Caco-2 (cell line): ENCODE measurements at regions not wholly inside any gene's neighbourhood (a gene's known extent, or its start where the extent isn't known, plus 50 kb on each side); places are given as distances from the start of the nearest gene placed in this dataset.

Source experiments
- BruUV-seq: library from RNA; stranded (reverse); fragments of 400-500 nt; replicated peaks from 2 replicates; lab custom pipeline; 2021; lab: Mats Ljungman, UMichigan
- CTCF ChIA-PET: fragments of 300-600 bp; sonication (Branson Sonifier 250); formaldehyde crosslinking; loops from one replicate; lab custom pipeline; 2022; ENCODE audit warnings: antibody characterized with exemption; lab: Charles Lee
- POLR2A ChIA-PET: fragments of 300-600 bp; sonication (Branson Sonifier 250); formaldehyde crosslinking; loops from one replicate; lab custom pipeline; 2022; ENCODE audit warnings: antibody characterized with exemption; lab: Charles Lee
- DNase-seq, 2 experiments: peaks; one replicate each; pipeline versions ENCODE4 v3.0.0 to v3.0.0-alpha.2; 2020 to 2022
- H3K27me3 ChIP-seq: replicated peaks from 2 replicates; pipeline ENCODE4 v1.6.0; 2011; ENCODE audit warnings: low read length; ENCODE audit not compliant: control insufficient read depth, insufficient read depth
- H3K36me3 ChIP-seq: 2 replicates; pipeline ENCODE4 v1.5.1; 2011; ENCODE audit warnings: low read length; ENCODE audit not compliant: control insufficient read depth, insufficient read depth
- H3K4me1 ChIP-seq: fragments of 250-450 bp; sonication (Bioruptor Pico); 2 replicates; pipeline ENCODE4 v1.5.1; 2020; ENCODE audit warnings: mild to moderate bottlenecking
- H3K4me3 ChIP-seq: 2 replicates; pipeline ENCODE4 v1.5.1; 2011; ENCODE audit warnings: low read depth, mild to moderate bottlenecking, control low read depth, low read length
- H3K9me3 ChIP-seq: fragments of 250-450 bp; sonication (Bioruptor Pico); 2 replicates; pipeline ENCODE4 v1.5.1; 2020; ENCODE audit warnings: mild to moderate bottlenecking, moderate library complexity
- H3K27ac Mint-ChIP-seq: one replicate; pipeline ENCODE4 v1.8.0; 2022; ENCODE audit warnings: mixed read lengths; ENCODE audit not compliant: unreplicated experiment
- H3K27me3 Mint-ChIP-seq: one replicate; pipeline ENCODE4 v1.8.0; 2022; ENCODE audit warnings: mixed read lengths; ENCODE audit not compliant: insufficient read depth, unreplicated experiment
- H3K36me3 Mint-ChIP-seq: one replicate; pipeline ENCODE4 v1.8.0; 2022; ENCODE audit warnings: mild to moderate bottlenecking, mixed read lengths; ENCODE audit not compliant: insufficient read depth, unreplicated experiment
- H3K4me1 Mint-ChIP-seq: one replicate; pipeline ENCODE4 v1.8.0; 2022; ENCODE audit warnings: low read depth, mixed read lengths; ENCODE audit not compliant: unreplicated experiment
- H3K4me3 Mint-ChIP-seq: one replicate; pipeline ENCODE4 v1.8.0; 2022; ENCODE audit warnings: mild to moderate bottlenecking, moderate library complexity, mixed read lengths; ENCODE audit not compliant: unreplicated experiment
- H3K9me3 Mint-ChIP-seq: one replicate; pipeline ENCODE4 v1.8.0; 2022; ENCODE audit warnings: mixed read lengths; ENCODE audit not compliant: unreplicated experiment
- CTCF ChIP-seq, 2 experiments: fragments of 200-600 bp in 1 of 2; IDR thresholded peaks; 1 replicate in 1 of 2; 2 replicates in 1 of 2; pipeline versions ENCODE4 v1.5.1 to v1.8.0; 2011 to 2022; ENCODE audit warnings: antibody characterized with exemption in 1 of 2, control low read depth in 1 of 2, inconsistent platforms in 1 of 2, low read depth in 1 of 2, low read length in 1 of 2, mild to moderate bottlenecking in 1 of 2, moderate library complexity in 1 of 2; ENCODE audit not compliant: insufficient read depth in 1 of 2, severe bottlenecking in 1 of 2, unreplicated experiment in 1 of 2
- intact Hi-C: fragments of 100-400 bp; cut with micrococcal nuclease; formaldehyde crosslinking; loops from one replicate; pipeline ENCODE4 v1.10.0; 2022; ENCODE audit not compliant: unreplicated experiment

GRCh38 chr2:204140246-204140645, 203.7 kb downstream of the ICOS start:
- Mint-ChIP-seq H3K36me3 (no peaks in the 10 kb centered on the region), H3K9me3 (no peaks in the 10 kb centered on the region), H3K27me3 (peaks cover 18% of the 10 kb centered on the region), H3K27ac (no peak overlapping the region), H3K4me3 (no peak overlapping the region), H3K4me1 (no peaks in the 10 kb centered on the region)
- Histone ChIP-seq H3K4me3 (no peak overlapping the region), H3K9me3 (no peaks in the 10 kb centered on the region), H3K36me3 (no peaks in the 10 kb centered on the region), H3K27me3 (no peaks in the 10 kb centered on the region; the same call in 1 of the 2 replicates), H3K4me1 (no peaks in the 10 kb centered on the region)
- no peak for DNase-seq
- BruUV-seq, result no TSS peak
- ChIA-PET POLR2A (no interaction called here), CTCF (no interaction called here)
- intact Hi-C loops, result no loop called here
- TF ChIP-seq CTCF (IDR thresholded peaks at IDR 0.05; ENCODE audit: insufficient read depth in 1 of 2, low read depth in 1 of 2, low read length in 1 of 2, severe bottlenecking in 1 of 2, unreplicated experiment in 1 of 2), result no peak

- ChIA-PET POLR2A (no interaction called here), CTCF (no interaction called here)
- no peaks in the 10 kb centered on the region for H3K4me1 Mint-ChIP-seq
- Histone ChIP-seq H3K4me1 (peaks cover 4% of the 10 kb centered on the region; the same call in 1 of the 2 replicates), H3K36me3 (no peaks in the 10 kb centered on the region), H3K4me3 (no peak overlapping the region), H3K9me3 (no peaks in the 10 kb centered on the region), H3K27me3 (no peaks in the 10 kb centered on the region; the same call in 1 of the 2 replicates)
- H3K27me3 Mint-ChIP-seq, result peaks cover 10% of the 10 kb centered on the region
- no peak overlapping the region for H3K4me3 Mint-ChIP-seq
- H3K36me3 Mint-ChIP-seq, result no peaks in the 10 kb centered on the region
- H3K27ac Mint-ChIP-seq, result no peak overlapping the region
- no peak for TF ChIP-seq CTCF (IDR thresholded peaks at IDR 0.05; ENCODE audit: insufficient read depth in 1 of 2, low read depth in 1 of 2, low read length in 1 of 2, severe bottlenecking in 1 of 2, unreplicated experiment in 1 of 2)
- DNase-seq, result no peak
- intact Hi-C loops, result no loop called here
- H3K9me3 Mint-ChIP-seq, result no peaks in the 10 kb centered on the region
- no TSS peak for BruUV-seq
Observed at GRCh38 chr2:204143216-204144014, 206.9 kb downstream of the ICOS start.

GRCh38 chr2:204144492-204144891, 207.9 kb downstream of the ICOS start:
- Histone ChIP-seq H3K9me3 (no peaks in the 10 kb centered on the region), H3K36me3 (no peaks in the 10 kb centered on the region), H3K27me3 (no peaks in the 10 kb centered on the region; the same call in 1 of the 2 replicates), H3K4me1 (peaks cover 4% of the 10 kb centered on the region; the same call in 1 of the 2 replicates), H3K4me3 (no peak overlapping the region)
- H3K36me3 Mint-ChIP-seq, result no peaks in the 10 kb centered on the region
- intact Hi-C loops, result no loop called here
- no peaks in the 10 kb centered on the region for H3K9me3 Mint-ChIP-seq
- BruUV-seq, result no TSS peak
- H3K4me1 Mint-ChIP-seq, result no peaks in the 10 kb centered on the region
- H3K27ac Mint-ChIP-seq, result no peak overlapping the region
- TF ChIP-seq CTCF (IDR thresholded peaks at IDR 0.05; ENCODE audit: insufficient read depth in 1 of 2, low read depth in 1 of 2, low read length in 1 of 2, severe bottlenecking in 1 of 2, unreplicated experiment in 1 of 2), result no peak
- H3K27me3 Mint-ChIP-seq, result peaks cover 17% of the 10 kb centered on the region
- CTCF ChIA-PET, result interaction anchor here (1.6 to 1.9 kb wide), 3 partner anchors 114 to 120 kb away, joined by 5 to 12 read pairs (median 11); no protein-coding TSS in a partner anchor
- no peak overlapping the region for H3K4me3 Mint-ChIP-seq
- no peak for DNase-seq
- POLR2A ChIA-PET, result interaction anchor here (0.6 kb wide), 2 partner anchors 1836 to 1995 kb away, joined by 4 to 8 read pairs; no protein-coding TSS in a partner anchor
